Stomach (tissue), 4 donors: ENCODE measurements at regions not wholly inside any gene's neighbourhood (a gene's known extent, or its start where the extent isn't known, plus 50 kb on each side); places are given as distances from the start of the nearest gene placed in this dataset.

ENCODE experiments used
- EP300 ChIP-seq: sonication (generic); formaldehyde crosslinking; IDR thresholded peaks from one replicate; pipeline ENCODE4 v1.6.1; 2017; ENCODE audit warnings: antibody characterized with exemption
- POLR2A ChIP-seq, 4 donors: fragments of 450-650 bp; IDR thresholded peaks; one replicate each; pipeline ENCODE4 v1.6.1; 2016; ENCODE audit warnings: antibody characterized with exemption in 4 of 4, control low read depth in 2 of 4, mild to moderate bottlenecking in 1 of 4, moderate library complexity in 1 of 4
- POLR2AphosphoS5 ChIP-seq, 3 donors: sonication (generic); formaldehyde crosslinking; IDR thresholded peaks; one replicate each; pipeline ENCODE4 v1.6.1; 2016; ENCODE audit warnings: antibody characterized with exemption in 3 of 3
- TF ChIP-seq, protein P1 (sequence below), 7 experiments: fragments of 450-650 bp in 4 of 7; fragments of 200-600 bp in 3 of 7; sonication (generic) in 3 of 7; IDR thresholded peaks; one replicate each; pipeline ENCODE4 v1.5.1; 2016 to 2019; ENCODE audit warnings: antibody characterized with exemption in 7 of 7, control low read depth in 2 of 7, mild to moderate bottlenecking in 1 of 7

DNA sequence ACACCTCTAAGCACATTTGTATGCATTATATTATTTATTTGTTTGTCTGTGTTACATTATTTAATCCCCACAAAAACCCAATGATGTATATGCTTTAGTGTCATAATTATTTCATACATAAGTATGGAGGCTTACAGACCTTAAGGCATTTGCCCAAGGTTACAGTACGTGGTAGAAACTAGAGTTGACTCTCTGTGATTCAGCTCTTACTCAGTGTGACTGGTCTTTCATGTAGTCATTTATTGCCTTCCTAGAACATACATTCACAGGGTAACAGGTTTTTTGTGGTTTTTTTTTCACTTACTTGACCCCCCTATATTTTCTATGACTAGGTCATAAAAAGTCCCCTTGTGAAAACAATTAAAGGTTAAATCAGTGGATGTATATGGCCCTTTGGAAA, 566.8 kb downstream of the TFAP2A start:
- TF ChIP-seq, protein P1, sequence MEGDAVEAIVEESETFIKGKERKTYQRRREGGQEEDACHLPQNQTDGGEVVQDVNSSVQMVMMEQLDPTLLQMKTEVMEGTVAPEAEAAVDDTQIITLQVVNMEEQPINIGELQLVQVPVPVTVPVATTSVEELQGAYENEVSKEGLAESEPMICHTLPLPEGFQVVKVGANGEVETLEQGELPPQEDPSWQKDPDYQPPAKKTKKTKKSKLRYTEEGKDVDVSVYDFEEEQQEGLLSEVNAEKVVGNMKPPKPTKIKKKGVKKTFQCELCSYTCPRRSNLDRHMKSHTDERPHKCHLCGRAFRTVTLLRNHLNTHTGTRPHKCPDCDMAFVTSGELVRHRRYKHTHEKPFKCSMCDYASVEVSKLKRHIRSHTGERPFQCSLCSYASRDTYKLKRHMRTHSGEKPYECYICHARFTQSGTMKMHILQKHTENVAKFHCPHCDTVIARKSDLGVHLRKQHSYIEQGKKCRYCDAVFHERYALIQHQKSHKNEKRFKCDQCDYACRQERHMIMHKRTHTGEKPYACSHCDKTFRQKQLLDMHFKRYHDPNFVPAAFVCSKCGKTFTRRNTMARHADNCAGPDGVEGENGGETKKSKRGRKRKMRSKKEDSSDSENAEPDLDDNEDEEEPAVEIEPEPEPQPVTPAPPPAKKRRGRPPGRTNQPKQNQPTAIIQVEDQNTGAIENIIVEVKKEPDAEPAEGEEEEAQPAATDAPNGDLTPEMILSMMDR (IDR thresholded peaks at IDR 0.05), result no peak
- TF ChIP-seq EP300 (no peak), POLR2A (IDR thresholded peaks at IDR 0.05) (no peak), POLR2AphosphoS5 (IDR thresholded peaks at IDR 0.05) (no peak)
